ENCODE measurements at regions not wholly inside any gene's neighbourhood (a gene's known extent, or its start where the extent isn't known, plus 50 kb on each side); places are given as distances from the start of the nearest gene placed in this dataset.

DNA sequence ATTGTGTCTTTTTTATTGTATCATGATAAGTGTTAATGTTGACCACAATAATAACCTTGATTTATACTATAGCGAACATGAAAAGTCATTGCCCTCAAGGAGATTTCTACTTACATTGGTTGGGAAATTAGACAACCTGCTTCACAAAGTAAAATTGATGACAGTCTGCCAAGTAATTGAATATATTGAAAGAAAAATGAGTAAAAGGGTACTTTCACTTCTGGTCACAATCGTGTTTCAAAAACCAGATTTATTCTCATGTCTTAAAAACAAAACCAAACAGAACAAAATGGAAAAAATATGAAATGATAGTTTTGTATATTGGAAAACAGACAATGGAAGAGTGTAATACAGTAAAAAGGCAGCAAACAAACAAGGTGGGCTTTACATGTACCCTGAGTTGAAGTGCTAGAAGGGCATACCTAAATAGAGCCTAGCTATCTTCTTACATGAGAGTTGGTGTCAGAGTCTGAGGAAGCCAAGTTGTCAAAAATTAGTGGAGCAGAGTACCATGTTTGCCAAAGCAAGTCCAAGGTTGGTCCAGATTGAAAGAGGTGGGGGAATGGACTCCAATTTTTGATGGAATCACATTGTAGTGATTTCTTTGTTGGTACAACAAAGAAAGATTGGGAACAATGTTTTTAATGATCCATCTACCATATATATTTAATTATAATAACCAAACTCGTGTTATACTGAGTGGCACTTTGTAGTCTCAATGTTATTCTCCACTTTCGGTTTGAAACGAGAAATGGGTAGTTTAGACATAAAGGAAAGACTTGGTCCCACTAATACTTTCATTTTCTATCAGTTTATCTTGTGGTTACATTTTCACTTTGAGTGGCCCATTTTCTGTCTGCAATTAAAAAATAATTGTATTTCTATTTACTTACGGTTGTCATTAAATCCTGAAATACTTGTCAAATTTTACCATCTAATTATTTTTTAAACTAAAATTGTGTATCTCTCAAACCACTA, 775.6 kb downstream of the STIM2 start:
- TF ChIP-seq CTCF (IDR thresholded peaks at IDR 0.05; ENCODE audit: insufficient read depth, low read depth, low read length) = no peak
- DNase-seq (ENCODE audit: low read depth) = no peak
- H3K4me3 ChIP-seq (ENCODE audit: low read depth, low read length) = no peak overlapping the region

DNA sequence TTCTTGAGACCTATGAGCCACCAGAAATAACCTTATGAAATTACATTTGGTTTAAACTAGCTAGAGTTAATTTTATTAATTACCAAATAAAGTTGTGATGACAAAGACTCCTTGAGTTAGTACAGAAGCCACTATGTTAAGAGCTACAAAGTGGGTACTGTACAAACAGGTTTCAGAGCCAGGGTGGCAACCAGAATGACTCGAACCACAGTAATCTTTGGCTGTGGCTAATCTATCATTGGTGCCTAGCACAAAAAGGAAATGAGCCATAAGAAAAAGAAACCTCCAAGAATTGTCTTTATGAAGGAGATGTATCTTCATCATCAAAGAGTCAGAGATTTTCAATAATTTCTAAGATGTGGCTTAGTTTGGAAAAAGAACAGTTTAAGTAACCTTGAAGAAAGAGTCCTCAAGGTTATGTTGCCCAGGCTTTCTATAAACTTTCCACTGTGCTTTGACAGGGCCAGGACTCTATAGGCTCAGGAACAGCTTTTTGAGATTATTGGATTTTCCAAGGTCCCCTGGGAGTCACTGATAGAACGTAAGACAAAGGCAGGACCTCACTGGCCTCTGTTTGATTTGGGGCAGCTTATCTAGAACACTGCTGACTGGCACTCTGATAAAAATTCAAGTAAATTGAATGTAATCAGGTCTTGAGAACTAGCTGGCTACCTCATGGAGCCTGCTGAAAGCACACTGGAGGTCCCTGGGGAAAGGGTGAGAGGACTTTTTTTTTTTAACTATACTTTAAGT, 777.7 kb downstream of the STIM2 start:
- no peak for TF ChIP-seq CTCF (IDR thresholded peaks at IDR 0.05; ENCODE audit: insufficient read depth, low read depth, low read length)
- DNase-seq (ENCODE audit: low read depth) = no peak
- no peak overlapping the region for H3K4me3 ChIP-seq (ENCODE audit: low read depth, low read length)

DNA sequence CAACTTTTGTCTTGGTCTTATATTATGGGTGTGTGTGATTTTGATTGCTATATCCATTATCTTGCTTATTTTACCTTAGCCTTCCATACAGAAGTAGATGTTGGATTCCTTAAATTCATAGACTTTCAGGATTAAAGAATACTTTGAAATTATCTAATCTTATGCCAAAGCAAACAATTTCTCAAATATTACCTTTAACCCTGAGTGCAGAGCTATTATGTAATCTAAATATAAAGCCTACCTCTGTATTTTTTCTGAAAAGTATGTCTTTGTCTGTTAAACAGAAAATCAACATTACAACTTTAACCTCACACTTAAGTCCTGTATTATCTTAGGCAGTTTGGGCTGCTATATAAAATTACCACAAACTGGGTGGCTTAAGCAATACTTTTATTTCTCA, 782.5 kb downstream of the STIM2 start:
- no peak for TF ChIP-seq CTCF (IDR thresholded peaks at IDR 0.05; ENCODE audit: insufficient read depth, low read depth, low read length)
- H3K4me3 ChIP-seq (ENCODE audit: low read depth, low read length) = no peak overlapping the region
- no peak for DNase-seq (ENCODE audit: low read depth)

DNA sequence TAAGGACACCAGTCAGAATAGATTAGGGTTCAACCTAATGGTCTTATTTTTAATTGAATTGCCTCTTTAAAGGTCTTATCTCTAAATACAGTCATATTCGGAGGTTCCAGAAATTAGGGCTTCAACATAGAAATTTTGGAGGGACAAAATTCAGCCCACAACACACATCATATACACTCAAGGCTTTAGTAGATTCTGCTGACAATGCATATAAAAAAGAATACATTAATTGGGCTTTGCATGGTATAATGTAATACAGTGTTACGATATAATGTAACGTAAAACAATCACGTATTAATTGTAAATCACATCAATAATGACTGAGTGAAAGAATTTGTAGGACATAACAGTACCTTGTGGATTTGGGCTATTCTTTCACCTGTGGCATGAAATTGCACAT, 787.8 kb downstream of the STIM2 start:
- TF ChIP-seq CTCF (IDR thresholded peaks at IDR 0.05; ENCODE audit: insufficient read depth, low read depth, low read length) = no peak
- DNase-seq (ENCODE audit: low read depth) = no peak
- H3K4me3 ChIP-seq (ENCODE audit: low read depth, low read length) = no peak overlapping the region

GRCh38 chr4:27662426-27662825, 801.8 kb downstream of the STIM2 start:
- TF ChIP-seq CTCF (IDR thresholded peaks at IDR 0.05; ENCODE audit: insufficient read depth, low read depth, low read length) = no peak
- DNase-seq (ENCODE audit: low read depth) = no peak
- H3K4me3 ChIP-seq (ENCODE audit: low read depth, low read length) = no peak overlapping the region

- TF ChIP-seq CTCF (IDR thresholded peaks at IDR 0.05; ENCODE audit: insufficient read depth, low read depth, low read length) = peak; percentile 5
- H3K4me3 ChIP-seq (ENCODE audit: low read depth, low read length) = no peak overlapping the region
- peak; percentile 2 for DNase-seq (ENCODE audit: low read depth)
Observed at GRCh38 chr4:27666943-27667342, 806.3 kb downstream of the STIM2 start.
